H9 (cell line): ENCODE measurements at regions not wholly inside any gene's neighbourhood (a gene's known extent, or its start where the extent isn't known, plus 50 kb on each side); places are given as distances from the start of the nearest gene placed in this dataset.

Source experiments
- DNase-seq: peaks from one replicate; pipeline ENCODE4 v3.0.0-alpha.2; 2017
- H2AFZ ChIP-seq: one replicate; pipeline ENCODE4 v1.6.1; 2013; ENCODE audit warnings: mild to moderate bottlenecking, low read length, control low read depth, moderate library complexity
- H2AK5ac ChIP-seq: 2 replicates; pipeline ENCODE4 v1.6.1; 2013; ENCODE audit warnings: low read length, control low read depth, mixed read lengths; ENCODE audit not compliant: insufficient read length
- H2BK120ac ChIP-seq: one replicate; pipeline ENCODE4 v1.6.1; 2013; ENCODE audit warnings: low read depth, mild to moderate bottlenecking, low read length, control low read depth, inconsistent platforms; ENCODE audit not compliant: poor library complexity, severe bottlenecking
- H2BK12ac ChIP-seq: 2 replicates; pipeline ENCODE4 v1.6.1; 2013; ENCODE audit warnings: low read length, control low read depth, mixed read lengths, low read depth; ENCODE audit not compliant: insufficient read length
- H2BK15ac ChIP-seq: 2 replicates; pipeline ENCODE4 v1.6.1; 2013; ENCODE audit warnings: low read depth, low read length, control low read depth
- H2BK20ac ChIP-seq: one replicate; pipeline ENCODE4 v1.6.1; 2013; ENCODE audit warnings: low read depth, mild to moderate bottlenecking, low read length, control low read depth, inconsistent platforms; ENCODE audit not compliant: poor library complexity, severe bottlenecking
- H2BK5ac ChIP-seq: 2 replicates; pipeline ENCODE4 v1.6.1; 2013; ENCODE audit warnings: low read length, control low read depth, mixed read lengths; ENCODE audit not compliant: insufficient read length
- H3K14ac ChIP-seq: 2 replicates; pipeline ENCODE4 v1.6.1; 2013; ENCODE audit warnings: low read length, control low read depth; ENCODE audit not compliant: insufficient read depth
- H3K18ac ChIP-seq: 2 replicates; pipeline ENCODE4 v1.6.1; 2013; ENCODE audit warnings: low read depth, mild to moderate bottlenecking, mixed read lengths, low read length, control low read depth; ENCODE audit not compliant: insufficient read length
- H3K23ac ChIP-seq: 2 replicates; pipeline ENCODE4 v1.6.1; 2013; ENCODE audit warnings: low read length, control low read depth, mixed read lengths, low read depth; ENCODE audit not compliant: insufficient read length
- H3K23me2 ChIP-seq: 2 replicates; pipeline ENCODE4 v1.6.1; 2013; ENCODE audit warnings: low read depth, mild to moderate bottlenecking, mixed read lengths, low read length, control low read depth; ENCODE audit not compliant: insufficient read length, poor library complexity, severe bottlenecking
- H3K27ac ChIP-seq: 2 replicates; pipeline ENCODE4 v1.5.1; 2013; ENCODE audit warnings: low read length, control low read depth, mixed read lengths, low read depth; ENCODE audit not compliant: insufficient read length
- H3K27me3 ChIP-seq: 2 replicates; pipeline ENCODE4 v1.6.1; 2013; ENCODE audit warnings: low read length, control low read depth, inconsistent platforms; ENCODE audit not compliant: insufficient read depth
- H3K4ac ChIP-seq: 2 replicates; pipeline ENCODE4 v1.6.1; 2013; ENCODE audit warnings: low read depth, mild to moderate bottlenecking, control low read depth, inconsistent platforms, low read length, moderate library complexity
- H3K4me1 ChIP-seq: 2 replicates; pipeline ENCODE4 v1.6.1; 2013; ENCODE audit warnings: low read length, control low read depth, inconsistent platforms; ENCODE audit not compliant: insufficient read depth
- H3K4me2 ChIP-seq: 2 replicates; pipeline ENCODE4 v1.6.1; 2013; ENCODE audit warnings: low read length, control low read depth, mixed read lengths; ENCODE audit not compliant: insufficient read length, insufficient read depth
- H3K56ac ChIP-seq: 2 replicates; pipeline ENCODE4 v1.6.1; 2013; ENCODE audit warnings: low read depth, mild to moderate bottlenecking, mixed read lengths, low read length, control low read depth; ENCODE audit not compliant: insufficient read length
- H3K79me1 ChIP-seq: 2 replicates; pipeline ENCODE4 v1.6.1; 2013; ENCODE audit warnings: low read depth, mild to moderate bottlenecking, moderate library complexity, low read length, control low read depth, inconsistent platforms; ENCODE audit not compliant: insufficient read depth, poor library complexity, severe bottlenecking
- H3K79me2 ChIP-seq: 2 replicates; pipeline ENCODE4 v1.6.1; 2013; ENCODE audit warnings: low read length, control low read depth, inconsistent platforms; ENCODE audit not compliant: insufficient read depth
- H3K9ac ChIP-seq: 2 replicates; pipeline ENCODE4 v1.6.1; 2013; ENCODE audit warnings: low read length, control low read depth, mixed read lengths; ENCODE audit not compliant: insufficient read length; ENCODE audit errors: extremely low read depth
- H3K9me3 ChIP-seq: one replicate; pipeline ENCODE4 v1.6.1; 2013; ENCODE audit warnings: low read depth, low read length, inconsistent platforms; ENCODE audit not compliant: control insufficient read depth
- H3T11ph ChIP-seq: one replicate; pipeline ENCODE4 v1.6.1; 2013; ENCODE audit warnings: mild to moderate bottlenecking, low read length, control low read depth, inconsistent platforms
- H4K20me1 ChIP-seq: one replicate; pipeline ENCODE4 v1.6.1; 2013; ENCODE audit not compliant: control insufficient read depth, insufficient read length, insufficient read depth
- H4K5ac ChIP-seq: 2 replicates; pipeline ENCODE4 v1.6.1; 2013; ENCODE audit warnings: low read depth, mild to moderate bottlenecking, mixed read lengths, low read length, control low read depth; ENCODE audit not compliant: insufficient read length
- H4K8ac ChIP-seq: replicated peaks from 2 replicates; pipeline ENCODE4 v1.6.1; 2013; ENCODE audit warnings: low read length, control low read depth, mixed read lengths, low read depth; ENCODE audit not compliant: insufficient read length
- H4K91ac ChIP-seq: 2 replicates; pipeline ENCODE4 v1.6.1; 2013; ENCODE audit warnings: low read depth, mild to moderate bottlenecking, moderate library complexity, mixed read lengths, low read length, control low read depth; ENCODE audit not compliant: insufficient read length
- H3K27ac Mint-ChIP-seq, 3 experiments: 2 replicates in 2 of 3; 3 replicates in 1 of 3; pipeline ENCODE4 v1.8.0; 2020 to 2021; ENCODE audit warnings: mixed read lengths in 3 of 3, mild to moderate bottlenecking in 1 of 3, moderate library complexity in 1 of 3
- H3K27me3 Mint-ChIP-seq: 2 replicates; pipeline ENCODE4 v1.8.0; 2021; ENCODE audit warnings: low read depth, mild to moderate bottlenecking, moderate library complexity, mixed read lengths
- H3K36me3 Mint-ChIP-seq, 3 experiments: 2 replicates in 2 of 3; 3 replicates in 1 of 3; pipeline ENCODE4 v1.8.0; 2020 to 2021; ENCODE audit warnings: low read depth in 3 of 3, mixed read lengths in 3 of 3; ENCODE audit not compliant: insufficient read depth in 1 of 3
- H3K4me1 Mint-ChIP-seq, 2 experiments: 2 replicates each; pipeline ENCODE4 v1.8.0; 2020; ENCODE audit warnings: mixed read lengths in 2 of 2
- H3K4me3 Mint-ChIP-seq, 2 experiments: 2 replicates in 1 of 2; 3 replicates in 1 of 2; pipeline ENCODE4 v1.8.0; 2020 to 2021; ENCODE audit warnings: mild to moderate bottlenecking in 2 of 2, mixed read lengths in 2 of 2, moderate library complexity in 1 of 2
- H3K9me3 Mint-ChIP-seq, 2 experiments: 2 replicates in 1 of 2; 3 replicates in 1 of 2; pipeline ENCODE4 v1.8.0; 2020; ENCODE audit warnings: mild to moderate bottlenecking in 2 of 2, mixed read lengths in 2 of 2, moderate library complexity in 1 of 2
- WGBS: extraction: QIAGEN DNeasy Blood & Tissue Kit; methylation state at CpG from one replicate; pipeline ENCODE4 v1.1.7; 2013; ENCODE audit warnings: missing lambda C conversion rate, low lambda C conversion rate, mixed read lengths; ENCODE audit not compliant: insufficient read length; ENCODE audit errors: extremely low coverage; 5-methylcytosine and 5-hydroxymethylcytosine counted together
- TF ChIP-seq, protein P1 (sequence below): fragments of 200-600 bp; sonication (generic); conservative IDR thresholded peaks from 3 replicates; pipeline ENCODE4 v1.8.0; 2021; ENCODE audit warnings: antibody characterized with exemption, mild to moderate bottlenecking

DNA sequence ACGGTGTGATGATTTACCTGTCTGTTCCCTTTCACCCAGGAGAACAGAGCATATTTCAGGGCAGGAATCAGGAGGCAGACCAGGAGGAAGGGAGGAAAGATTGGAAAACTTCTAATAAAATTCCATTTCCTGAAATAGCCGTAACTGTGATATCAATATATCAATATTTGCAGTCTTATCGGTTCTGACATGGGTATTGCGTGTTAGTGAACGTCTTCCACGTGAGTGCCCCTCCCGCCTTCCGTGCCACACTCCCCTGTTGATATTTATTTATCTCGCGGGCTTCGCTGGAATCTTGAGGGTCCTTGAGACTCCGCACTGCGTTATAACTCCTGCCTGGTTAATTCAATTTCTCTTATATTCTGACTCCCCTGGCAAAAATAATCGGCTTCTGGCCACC is 1160.4 kb downstream of the BRD1 start:
- Histone ChIP-seq H3K4me2 (no peak overlapping the region), H3K4me1 (no peaks in the 10 kb centered on the region), H2BK20ac (no peak overlapping the region), H2BK5ac (no peak overlapping the region), H3K56ac (no peak overlapping the region), H2BK120ac (no peak overlapping the region), H3K79me1 (no peaks in the 10 kb centered on the region), H3K23me2 (no peaks in the 10 kb centered on the region), H4K5ac (no peak overlapping the region), H3K9me3 (peaks cover 3% of the 10 kb centered on the region), H2AK5ac (no peak overlapping the region), H3K4ac (no peak overlapping the region), H2BK15ac (no peak overlapping the region), H3K9ac (no peak overlapping the region), H3T11ph (no peak overlapping the region), H2BK12ac (no peak overlapping the region), H4K91ac (no peak overlapping the region), H3K27ac (no peak overlapping the region), H3K23ac (no peak overlapping the region), H3K27me3 (no peaks in the 10 kb centered on the region), H3K79me2 (no peaks in the 10 kb centered on the region), H4K20me1 (no peaks in the 10 kb centered on the region), H2AFZ (no peak overlapping the region), H3K14ac (no peak overlapping the region), H3K18ac (no peak overlapping the region), H4K8ac (no peak overlapping the region)
- no peak for DNase-seq
- no peak overlapping the region for H3K27ac Mint-ChIP-seq
- H3K4me1 Mint-ChIP-seq, result peaks cover 3 to 7% of the 10 kb centered on the region in 2 experiments; a peak in 3 of 4 replicates
- no peak overlapping the region for H3K4me3 Mint-ChIP-seq
- H3K27me3 Mint-ChIP-seq, result no peaks in the 10 kb centered on the region; the same call in 1 of the 2 replicates
- WGBS, result no CpG with 5 or more reads among the region's 14 CpGs
- peaks cover 19 to 35% (median 33%) of the 10 kb centered on the region in 3 experiments for H3K36me3 Mint-ChIP-seq
- TF ChIP-seq, protein P1, sequence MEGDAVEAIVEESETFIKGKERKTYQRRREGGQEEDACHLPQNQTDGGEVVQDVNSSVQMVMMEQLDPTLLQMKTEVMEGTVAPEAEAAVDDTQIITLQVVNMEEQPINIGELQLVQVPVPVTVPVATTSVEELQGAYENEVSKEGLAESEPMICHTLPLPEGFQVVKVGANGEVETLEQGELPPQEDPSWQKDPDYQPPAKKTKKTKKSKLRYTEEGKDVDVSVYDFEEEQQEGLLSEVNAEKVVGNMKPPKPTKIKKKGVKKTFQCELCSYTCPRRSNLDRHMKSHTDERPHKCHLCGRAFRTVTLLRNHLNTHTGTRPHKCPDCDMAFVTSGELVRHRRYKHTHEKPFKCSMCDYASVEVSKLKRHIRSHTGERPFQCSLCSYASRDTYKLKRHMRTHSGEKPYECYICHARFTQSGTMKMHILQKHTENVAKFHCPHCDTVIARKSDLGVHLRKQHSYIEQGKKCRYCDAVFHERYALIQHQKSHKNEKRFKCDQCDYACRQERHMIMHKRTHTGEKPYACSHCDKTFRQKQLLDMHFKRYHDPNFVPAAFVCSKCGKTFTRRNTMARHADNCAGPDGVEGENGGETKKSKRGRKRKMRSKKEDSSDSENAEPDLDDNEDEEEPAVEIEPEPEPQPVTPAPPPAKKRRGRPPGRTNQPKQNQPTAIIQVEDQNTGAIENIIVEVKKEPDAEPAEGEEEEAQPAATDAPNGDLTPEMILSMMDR, result no peak
- peaks cover 21 to 26% of the 10 kb centered on the region in 2 experiments for H3K9me3 Mint-ChIP-seq
